ENCODE measurements at regions not wholly inside any gene's neighbourhood (a gene's known extent, or its start where the extent isn't known, plus 50 kb on each side); places are given as distances from the start of the nearest gene placed in this dataset.
"Not testable (repeated sequence)": the region's sequence is repeated elsewhere in the genome, so short reads cannot be mapped to it uniquely, and the experiment has no call there.

DNA sequence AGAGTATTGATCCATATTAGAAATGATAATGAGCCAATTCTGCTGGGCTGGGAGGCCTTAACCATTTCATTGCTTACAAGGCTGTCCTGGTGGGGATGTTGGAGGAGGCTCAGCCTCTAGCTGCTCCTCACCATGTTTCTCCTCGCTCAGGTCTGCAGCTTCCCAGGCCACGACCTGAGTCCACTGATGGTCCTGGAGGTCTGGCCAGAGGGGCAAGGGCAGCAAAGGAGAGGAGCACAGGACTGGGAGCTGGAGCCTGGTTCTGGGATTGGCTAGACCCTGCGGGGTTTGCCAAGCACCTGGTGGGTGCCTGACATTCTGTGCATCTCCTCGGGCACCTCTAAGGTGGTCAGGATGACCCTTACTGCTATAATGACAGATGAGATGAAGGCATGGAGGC, 92.6 kb downstream of the KIF26A start:
- DNase-seq (ENCODE audit: low read depth), result no peak

DNA sequence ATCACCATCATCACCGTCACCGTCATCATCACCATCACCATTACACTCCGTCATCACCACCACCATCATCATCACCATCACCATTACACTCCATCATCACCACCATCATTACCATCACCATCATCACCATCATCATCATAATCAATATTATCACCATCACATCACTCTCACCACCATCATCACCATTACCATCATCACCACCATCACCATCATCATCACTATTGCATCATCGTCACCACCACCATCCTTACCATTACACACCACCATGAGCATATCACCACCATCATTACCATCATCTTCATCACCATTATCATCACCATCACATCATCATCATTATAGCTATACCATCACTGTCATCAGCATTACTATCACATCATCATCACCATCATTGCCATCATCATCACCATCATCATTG, 93.7 kb downstream of the KIF26A start:
- no peak for DNase-seq (ENCODE audit: low read depth)

DNA sequence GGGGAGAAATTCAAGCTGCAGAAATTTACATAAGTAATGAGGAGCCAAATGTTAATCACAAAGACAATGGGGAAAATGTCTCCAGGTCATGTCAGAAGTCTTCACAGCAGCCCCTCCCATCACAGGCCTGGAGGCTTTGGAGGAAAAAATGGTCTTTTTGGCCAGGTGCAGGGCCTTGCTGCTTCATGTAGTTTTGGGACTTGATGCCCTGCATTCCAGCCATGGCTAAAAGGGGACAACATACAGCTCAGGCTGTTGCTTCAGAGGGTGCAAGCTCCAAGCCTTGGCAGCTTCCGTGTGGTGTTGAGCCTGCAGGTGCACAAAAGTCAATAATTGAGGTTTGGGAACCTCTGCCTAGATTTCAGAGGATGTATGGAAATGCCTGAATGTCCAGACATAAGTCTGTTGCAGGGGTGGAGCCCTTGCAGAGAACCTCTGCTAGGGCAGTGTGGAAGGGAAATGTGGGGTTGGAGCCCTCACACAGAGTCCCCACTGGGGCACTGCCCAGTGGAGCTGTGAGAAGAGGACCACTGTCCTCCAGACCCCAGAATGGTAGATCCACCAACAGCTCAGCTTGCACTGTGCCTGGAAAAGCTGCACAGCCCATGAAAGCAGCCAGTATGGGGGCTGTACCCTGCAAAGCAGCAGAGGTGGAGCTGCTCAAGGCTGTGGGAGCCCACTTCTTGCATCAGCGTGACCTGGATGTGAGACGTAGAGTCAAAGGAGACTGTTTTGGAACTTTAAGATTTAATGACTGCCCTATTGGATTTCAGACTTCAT, 95.8 kb downstream of the KIF26A start:
- not testable (repeated sequence) for DNase-seq (ENCODE audit: low read depth)

DNA sequence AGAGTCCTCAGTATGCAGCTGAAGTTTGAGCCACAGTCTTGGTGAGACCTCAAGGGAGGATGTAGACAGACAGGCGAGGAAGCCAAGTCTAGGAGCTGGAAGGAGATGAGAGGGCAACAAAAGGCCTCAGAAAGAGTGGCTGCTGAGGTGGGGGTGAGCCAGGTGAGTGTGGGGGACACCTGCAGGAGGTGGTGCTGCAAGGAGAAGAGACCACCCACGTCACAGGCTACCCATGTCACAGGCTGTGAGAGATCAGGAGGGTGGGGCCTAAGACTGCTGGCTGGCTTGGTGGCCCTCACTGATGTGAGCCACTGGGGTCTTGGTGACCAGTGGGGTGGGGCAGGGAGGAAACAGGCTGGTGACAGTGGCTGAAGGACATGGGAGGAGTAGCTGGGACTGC, 97.3 kb downstream of the KIF26A start:
- no peak for DNase-seq (ENCODE audit: low read depth)

DNA sequence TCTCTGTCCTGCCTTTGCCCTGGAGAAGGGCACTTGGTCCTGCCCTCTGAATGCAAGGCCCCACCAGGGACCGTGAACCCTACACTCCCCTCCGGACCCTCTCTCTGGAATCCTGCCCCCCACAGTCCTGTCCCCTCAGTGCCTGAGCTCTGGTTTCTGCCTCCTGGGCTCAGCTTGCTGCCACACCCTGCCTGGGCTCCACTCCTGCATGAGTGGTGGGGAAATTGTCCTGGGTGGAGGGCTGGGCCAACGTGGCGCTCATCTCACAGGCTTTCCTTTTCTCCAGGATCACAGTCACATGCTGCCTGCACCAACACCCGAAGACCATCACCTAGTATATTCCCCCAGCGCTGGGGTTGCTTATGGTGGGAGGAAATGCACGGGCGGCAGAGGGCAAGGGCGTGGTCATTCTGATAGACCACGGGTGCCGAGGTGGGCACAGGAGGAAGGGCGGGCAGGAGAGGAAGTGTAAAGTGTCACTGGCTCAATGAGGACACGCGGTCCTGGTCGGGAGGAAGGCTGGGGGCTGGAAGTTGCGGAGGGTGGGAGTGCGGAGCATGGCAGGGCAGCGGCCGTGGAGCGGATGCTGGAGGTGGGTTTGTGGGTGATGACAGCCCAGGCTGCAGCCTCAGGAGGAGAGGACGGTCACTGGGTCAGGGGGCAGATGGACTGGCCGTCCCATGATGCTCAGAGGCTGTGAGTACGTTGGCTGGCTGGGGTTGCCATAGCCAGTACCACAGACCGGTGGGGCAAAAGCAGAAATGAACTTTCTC, 99.5 kb downstream of the KIF26A start:
- DNase-seq (ENCODE audit: low read depth), result no peak

DNA sequence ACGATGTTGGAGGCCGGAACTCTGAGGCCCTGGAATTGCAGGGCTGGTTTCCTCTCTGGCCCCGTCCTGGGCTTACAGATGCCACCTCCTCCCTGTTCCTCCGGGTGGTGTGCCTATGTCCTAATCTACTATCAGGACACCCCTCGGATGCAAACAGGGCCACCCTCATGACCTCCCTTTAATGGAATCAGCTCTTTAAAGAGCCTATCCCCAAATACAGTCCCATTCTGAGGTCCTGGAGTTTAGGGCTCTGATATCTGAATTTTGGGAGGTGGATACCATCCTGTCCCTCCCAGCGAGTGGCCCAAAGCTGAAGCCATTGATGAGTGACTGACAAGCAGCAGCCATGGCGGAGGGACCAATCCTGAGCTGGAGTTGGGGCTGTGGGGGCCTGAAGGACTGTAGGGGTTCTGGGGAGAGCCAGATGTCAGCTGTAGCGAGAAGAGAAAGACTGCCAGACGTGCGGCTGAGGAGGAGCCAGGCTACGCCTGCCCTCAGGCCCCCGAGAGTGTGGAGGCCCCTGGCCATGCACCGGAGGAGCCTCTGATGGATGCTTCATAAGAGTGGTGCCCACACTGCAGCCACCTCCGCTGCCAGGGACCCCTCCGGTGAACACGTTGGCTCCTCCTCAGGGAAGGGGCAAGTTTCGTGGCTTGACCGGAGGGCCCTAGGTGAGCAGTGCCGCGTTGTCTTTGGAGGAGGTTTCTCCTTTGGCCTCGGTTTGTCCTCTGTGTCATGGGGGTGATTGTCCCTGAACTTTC, 100.2 kb downstream of the KIF26A start:
- no peak for DNase-seq (ENCODE audit: low read depth)

DNA sequence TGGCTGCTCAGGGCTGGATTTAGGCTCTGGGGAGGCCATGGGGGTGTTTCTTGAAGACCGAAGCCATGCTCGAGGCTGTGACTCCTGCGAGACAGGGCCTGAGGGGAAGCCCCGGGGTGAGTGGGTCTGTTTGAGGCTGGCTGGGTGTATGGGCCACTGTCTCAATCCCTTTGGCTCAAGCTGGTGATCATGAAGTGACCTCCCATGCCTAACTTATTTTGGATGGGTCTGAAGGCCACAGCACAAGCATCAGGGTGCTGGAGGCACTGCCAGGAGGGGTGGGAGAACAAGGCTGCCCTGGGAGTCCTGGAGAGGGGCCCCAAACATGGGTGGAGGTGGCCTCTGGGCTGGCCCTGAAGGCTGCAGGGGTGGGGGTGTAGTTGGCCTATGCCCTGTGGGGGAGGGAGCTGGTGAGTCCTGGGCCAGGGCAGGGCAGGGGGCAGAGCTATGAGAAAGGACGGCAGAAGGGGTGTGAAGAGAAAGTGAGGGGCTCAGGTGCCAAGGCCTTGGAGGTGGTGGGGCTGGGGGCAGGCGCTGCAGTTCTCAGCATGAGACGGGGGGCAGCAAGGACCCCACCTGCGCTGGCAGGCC, 100.9 kb downstream of the KIF26A start:
- no peak for DNase-seq (ENCODE audit: low read depth)

DNA sequence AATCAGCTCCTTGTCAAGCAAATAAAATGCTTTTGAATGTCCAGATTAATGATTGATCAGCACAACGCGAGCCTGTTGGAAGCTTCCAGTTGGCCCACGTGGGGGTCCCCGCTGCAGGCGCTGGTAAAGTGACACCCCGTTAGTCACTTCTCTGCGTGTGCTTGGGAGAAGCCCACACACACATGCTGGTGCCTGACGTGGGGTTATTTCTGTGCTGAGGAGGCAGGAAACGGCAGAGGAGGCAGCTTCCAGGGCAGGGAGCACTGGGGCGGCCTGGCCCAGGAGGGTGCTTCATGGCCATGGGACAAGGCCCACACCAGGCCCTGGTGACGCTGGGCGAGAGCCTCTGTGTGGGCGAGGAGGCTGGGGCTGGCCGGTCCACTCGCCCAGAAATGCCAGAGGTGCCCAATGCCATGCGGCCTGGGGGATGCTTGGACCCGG, 101.5 kb downstream of the KIF26A start:
- no peak for DNase-seq (ENCODE audit: low read depth)

DNA sequence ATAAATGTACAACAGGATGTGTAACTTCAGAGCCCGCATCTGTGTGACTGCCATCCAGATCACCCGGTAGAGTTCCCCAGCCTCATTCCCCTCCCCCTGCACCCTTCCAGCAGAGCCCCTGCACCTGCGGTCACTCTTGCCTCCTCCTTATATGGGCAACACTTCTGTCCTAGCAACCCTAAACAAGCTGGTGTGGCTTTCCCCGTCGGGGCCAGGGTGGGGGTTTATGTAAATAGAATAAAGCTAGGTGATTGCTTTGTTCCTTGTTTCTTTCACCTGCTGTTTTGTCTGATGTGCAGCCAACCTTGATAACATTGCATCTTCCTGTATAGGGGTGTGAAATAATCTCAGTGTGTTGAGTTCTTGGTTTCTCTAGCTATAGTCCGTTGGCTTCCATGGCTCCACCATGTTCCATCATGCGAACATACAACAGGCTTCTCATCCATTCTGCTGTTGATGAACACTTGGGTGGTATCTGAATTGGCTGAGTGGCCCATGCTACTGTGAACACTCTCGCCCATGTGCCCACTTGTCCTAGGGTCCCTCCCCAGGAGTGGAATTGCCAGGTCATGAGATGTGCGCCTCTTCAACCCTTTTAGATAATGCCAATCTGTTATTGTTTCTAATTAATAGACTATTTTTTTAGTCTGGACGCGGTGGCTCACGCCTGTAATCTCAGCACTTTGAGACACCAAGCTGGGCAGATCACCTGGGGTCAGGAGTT, 102.2 kb downstream of the KIF26A start:
- no peak for DNase-seq (ENCODE audit: low read depth)

DNA sequence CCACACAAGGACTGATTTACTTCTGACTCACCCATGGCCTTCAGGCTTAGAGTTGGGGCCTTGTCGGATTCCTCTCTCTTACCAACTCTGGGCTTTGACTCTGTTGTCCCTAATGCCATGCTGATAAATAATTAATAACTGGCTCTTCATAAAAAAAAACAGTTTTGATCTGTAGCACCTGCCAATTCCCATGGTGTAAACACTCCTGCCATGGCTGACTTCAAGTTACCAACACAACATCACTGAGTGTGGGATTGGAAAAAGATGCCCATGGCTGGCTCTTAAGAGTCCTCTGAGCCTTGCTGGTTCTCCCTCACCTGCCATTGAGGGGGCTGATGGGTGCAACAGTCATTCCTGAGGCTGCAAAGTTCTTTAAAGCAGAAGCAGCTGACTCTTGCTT, 104.8 kb downstream of the KIF26A start:
- DNase-seq (ENCODE audit: low read depth), result no peak

DNA sequence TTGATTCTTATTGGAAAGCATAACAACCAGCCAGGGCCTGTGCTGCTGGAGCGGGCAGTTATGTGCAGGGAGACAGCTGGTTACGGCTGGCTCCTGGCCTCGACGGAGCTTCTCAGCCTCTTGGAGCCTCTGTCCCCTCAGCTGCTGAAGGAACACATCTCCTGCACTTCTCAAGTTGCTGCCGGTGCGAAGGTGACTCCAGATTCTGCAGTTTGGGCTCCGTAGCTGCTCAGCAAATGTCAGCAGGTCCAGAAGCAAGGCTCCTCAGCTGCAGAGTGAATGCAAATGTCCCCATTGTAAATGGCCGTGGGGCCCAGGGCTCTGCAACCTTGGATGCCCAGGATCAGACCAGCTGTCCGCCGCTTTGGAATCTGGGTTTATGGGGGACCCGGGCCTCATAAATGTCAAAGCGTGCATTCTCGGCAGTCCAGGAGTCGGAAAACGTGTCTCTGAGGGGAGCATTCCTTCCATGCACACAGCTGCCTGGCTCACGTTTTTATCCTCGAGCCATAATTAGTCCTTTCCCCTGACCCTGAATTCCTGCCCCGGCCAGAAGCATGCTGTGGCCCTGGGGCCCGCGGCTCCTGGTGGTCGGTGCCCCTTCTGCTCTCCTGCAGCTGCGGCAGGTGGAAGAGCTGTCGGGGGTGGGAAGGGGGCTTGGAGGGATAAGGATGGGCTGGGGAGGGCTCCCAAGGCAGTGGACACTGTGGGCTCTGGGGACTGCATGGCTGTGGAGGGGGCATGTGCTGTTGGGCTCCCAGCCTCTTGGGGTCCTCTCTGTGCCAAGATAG, 106.0 kb downstream of the KIF26A start:
- no peak for DNase-seq (ENCODE audit: low read depth)

DNA sequence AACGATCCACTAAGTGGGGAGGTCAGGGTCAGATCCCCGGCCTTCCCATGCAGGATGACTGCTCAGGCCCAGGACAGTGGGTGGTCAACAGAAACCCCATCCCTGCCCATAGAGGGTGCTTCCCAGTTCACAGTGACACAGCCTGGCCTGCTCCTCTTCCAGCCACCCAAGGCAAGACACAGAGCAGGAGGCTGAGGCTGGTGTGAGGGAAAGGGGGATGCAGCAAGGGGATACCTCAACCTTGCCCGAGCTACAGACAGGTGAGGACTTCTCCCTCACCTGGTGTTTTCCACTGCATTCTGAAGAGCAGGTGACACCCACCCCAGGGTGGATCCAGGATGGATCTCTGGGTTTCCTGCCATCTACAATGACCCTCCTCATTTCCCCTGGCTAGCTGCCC, 106.7 kb downstream of the KIF26A start:
- DNase-seq (ENCODE audit: low read depth), result no peak

DNA sequence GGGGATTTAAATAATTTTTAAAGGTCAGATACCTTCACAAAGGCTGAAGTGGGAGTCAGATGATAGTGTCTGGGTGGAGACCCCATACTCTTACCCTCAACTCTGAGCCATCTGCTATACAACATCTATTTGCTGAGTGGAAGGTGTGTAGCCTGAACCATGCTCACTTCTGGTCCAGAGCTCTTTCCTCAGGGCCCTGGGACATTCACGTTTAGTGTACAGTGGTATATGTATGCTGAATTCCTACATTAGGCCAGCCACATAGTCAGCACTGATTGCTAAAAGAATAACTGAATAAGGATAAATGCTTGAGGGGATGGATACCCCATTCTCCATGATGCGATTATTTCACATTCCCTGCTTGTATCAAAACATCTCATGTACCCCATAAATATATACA, 107.3 kb downstream of the KIF26A start:
- no peak for DNase-seq (ENCODE audit: low read depth)

DNA sequence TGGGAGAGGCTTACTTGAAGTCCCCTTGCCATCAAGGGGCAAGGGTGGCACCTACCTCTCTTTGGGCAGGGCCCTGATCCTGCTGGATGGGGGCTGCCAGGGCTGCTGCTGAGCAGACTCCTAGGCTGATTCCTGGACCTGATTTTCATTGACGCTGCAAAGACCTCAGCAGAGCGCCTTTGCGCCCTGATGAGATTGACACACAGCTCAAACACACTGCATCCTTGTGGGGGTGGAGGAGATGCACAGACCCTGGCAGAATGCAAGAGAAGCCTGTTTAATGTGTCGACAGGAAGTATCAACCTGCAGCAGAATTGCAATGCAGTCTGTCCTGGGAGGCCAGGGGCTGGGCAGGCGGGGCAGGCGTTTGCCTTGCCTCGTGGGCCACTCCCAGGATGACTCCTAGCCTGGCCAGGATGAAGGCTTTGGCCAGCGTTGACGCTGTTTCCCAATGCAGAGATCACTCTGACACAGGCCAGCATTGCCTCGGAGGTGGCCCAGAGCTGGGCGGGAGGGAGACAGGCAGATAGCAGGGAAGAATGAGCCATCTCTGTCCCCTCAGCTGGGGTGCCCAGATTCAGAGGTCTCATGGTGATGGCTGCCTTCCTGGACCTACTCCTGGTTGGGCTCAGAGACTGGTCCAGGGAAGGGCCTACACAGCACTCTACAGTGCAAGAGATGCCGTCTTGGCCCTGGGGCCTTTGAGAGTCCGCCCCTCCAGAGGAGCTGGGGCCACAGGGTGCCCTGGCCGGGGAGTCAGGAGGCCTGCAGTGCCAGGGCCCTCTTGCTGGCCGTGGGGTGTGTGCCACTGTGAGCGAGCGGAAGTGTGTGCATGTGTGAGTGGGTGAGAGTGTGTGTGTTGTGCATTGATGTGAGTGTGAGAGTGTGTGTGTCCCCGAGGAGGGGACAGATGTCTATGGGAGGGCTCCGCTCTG, 108.3 kb downstream of the KIF26A start:
- no peak for DNase-seq (ENCODE audit: low read depth)

DNA sequence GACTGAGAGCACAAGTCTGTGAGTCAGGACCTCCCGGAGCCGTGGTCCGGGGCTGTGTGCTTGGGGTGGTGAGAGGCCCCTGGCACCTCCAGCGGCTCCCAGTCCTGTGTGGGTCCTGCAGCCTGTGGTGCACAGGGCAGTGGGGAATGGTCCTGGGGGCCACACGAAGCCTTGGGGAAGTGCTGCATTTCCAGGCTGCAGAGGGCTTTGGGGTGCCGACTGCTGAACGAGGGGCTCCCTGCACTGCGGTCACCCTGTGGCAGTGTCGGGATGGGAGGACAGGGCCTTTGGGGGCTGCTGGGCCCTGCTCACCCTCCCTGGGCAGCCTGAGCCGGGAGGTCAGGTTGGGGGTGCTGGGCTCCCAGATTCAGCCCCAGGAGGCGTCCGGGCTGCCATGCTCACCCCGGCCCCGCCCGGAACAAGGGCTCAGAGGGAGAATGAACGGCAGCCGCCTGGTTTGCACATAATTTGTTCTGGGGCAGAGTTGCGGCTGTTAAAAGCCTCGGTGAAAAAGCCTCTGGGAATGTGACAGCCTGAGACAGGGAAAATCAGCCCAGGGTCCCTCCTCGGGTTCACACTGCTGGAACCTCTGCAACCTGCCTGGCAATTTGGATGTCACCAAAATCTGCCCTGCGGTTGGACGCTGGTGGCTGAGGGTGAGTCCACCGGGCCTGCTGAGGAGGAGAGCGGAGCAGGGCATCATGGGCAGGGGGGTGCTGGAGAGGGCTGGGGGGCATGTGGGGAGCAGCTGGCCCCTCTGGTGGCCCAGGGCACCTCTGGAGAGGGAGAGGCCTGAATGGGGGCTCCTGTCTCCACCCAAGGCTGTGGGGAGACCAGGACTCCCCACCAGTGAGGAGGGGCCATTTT, 109.2 kb downstream of the KIF26A start:
- no peak for DNase-seq (ENCODE audit: low read depth)

DNA sequence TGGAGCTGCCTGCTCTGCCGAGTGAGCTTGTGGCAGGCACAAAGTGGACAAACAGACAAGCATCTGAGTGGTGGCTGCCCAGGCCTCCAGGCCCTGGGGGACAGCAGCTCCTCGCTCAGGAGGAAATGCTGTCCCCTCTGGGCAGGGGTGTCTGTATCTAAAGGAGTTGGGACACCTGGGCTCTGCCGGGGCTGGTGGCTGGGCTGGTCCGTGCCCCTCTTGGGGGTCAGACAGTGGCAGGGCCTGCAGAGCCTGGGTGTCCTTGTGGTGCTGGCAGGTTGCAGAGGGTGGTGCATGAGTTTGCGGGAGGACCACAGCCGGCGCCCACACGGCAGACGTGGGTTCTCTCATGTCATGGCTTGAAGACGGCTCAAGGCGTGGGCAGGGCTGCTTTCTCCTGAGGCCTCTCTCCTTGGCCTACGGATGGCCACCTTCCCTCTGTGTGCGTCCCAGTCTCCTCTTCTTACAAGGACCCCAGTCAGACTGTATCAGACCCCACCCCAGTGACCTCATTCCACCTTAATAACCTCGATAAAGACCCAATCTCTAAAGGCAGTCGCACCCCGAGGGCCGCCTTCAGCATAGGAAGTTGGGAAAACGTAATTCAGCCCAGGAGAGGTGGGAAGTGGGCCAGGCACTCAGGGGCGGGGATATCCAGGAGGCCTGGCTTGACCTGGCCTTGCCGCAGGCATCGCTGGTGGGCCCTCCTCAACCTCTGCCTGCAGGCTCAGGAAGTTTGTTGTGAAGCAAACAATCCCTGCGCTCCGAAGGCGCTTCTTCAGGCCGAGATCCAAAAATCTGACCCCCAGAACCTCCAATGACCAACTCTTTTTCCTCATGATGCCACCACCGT, 110.0 kb downstream of the KIF26A start:
- no peak for DNase-seq (ENCODE audit: low read depth)

DNA sequence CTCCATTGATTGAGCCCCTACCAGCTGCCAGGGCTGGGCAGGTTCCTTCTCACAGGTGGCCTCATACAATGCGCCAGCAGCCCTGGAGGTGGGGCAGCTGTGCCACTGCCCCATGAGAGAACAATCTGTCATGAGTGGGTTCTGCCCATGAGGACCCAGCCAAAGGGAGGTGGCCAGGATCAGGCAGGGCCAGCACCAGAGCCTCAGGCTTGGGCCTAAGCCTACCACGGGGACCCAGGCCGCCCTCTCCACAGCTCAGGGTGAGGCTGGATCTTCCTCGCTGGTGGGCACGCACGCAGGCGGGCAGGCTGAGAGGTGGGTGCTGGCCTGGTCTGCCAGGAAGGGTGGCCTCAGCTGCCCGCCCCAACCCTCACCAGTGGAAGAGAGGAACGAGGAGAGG, 110.7 kb downstream of the KIF26A start:
- no peak for DNase-seq (ENCODE audit: low read depth)

Data from myocyte (in vitro differentiated cells).